ENCODE measurements at regions not wholly inside any gene's neighbourhood (a gene's known extent, or its start where the extent isn't known, plus 50 kb on each side); places are given as distances from the start of the nearest gene placed in this dataset.

DNA sequence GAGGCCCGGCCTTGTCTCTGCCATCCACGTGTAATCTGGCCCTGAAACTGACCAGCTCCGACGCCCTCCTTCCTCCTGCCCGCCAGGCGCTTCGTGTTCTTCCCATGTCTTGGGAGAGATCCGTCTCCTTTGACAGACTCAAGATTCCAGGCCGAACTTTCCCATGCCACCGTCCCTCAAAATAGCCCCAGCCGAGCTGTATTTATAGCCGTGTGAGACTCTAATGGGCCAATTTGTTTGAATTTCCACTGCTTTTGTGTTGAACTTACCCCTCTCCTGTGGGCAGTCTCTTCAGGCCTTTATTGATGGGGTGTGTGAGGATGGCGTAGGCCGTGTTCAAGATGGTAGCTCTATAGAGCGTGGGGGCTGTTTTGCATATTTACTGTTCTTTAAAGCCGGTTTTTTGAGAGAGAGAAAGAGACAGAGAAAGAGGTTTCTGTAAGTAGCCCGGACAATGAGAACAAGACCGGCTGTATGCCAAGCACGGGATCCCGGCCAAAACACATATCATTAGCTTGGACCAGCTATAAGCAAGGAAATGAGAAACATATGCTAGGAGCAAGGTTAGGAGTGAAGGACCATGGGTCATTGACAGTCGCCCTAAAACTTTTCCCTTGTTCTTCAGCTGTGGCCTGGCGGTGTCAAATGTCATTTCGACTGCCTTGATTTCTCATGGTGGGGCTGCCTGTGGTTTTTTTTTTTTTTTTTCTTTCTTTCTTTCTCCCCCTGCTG is 124.5 kb upstream of the ZFHX3 start:
- peak; percentile 89 for DNase-seq (ENCODE audit: low read depth, low spot score)

DNA sequence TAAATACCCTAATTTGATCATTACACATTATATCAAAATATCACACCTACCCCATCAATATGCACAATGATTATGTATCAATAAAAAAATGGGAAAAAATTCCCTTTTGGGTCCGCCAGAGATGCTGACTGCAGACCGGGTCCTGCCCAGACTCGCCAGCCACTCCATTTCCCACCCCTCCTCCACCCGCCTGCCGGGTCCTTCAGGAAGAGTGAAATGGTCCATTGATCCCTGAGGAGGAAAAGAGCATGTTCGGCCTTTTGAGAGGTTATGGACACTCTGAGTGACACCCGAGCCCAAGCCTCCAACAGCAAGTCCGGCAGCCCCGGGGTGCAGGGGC is 123.9 kb upstream of the ZFHX3 start:
- no peak for DNase-seq (ENCODE audit: low read depth, low spot score)

DNA sequence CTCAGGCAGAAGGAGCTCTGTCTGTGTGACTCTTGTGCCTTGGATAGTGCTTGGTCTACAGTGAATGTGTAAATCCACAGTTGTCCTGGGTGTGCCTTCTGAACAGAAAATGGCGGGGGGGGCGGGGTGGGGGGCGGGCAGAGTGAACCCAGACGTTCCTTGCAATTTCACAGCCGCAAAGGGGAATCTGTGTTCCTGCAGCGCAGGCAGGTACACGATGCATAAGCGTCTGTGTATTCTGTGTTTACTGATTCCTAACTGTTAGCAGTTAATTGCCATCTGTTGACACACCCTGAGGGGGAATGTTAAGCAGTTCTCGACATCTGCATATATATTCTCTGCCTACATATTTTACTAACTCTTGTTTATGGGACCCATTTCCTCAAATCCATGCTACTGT is 123.5 kb upstream of the ZFHX3 start:
- DNase-seq (ENCODE audit: low read depth, low spot score), result no peak

DNA sequence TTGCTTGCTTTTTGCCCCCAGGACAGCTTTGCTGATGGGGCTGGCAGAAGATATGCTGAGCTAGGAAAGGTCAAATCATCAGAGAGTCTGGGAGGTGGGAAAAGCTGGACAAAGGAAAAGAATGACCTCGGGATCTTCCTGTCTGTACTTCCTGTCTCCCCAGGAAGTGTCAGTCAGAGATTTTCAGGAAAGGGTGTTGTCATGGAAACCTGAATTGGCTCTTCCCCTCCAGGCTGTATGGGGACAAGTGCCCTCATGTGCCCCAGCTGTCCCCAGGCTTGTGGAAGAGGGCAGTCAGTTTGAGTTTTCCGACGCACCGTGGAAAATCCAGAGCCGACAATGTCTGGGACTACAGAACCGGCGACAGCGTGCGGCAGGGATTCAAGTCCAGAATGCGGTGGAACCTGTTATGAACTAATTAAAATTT is 122.7 kb upstream of the ZFHX3 start:
- DNase-seq (ENCODE audit: low read depth, low spot score), result no peak

DNA sequence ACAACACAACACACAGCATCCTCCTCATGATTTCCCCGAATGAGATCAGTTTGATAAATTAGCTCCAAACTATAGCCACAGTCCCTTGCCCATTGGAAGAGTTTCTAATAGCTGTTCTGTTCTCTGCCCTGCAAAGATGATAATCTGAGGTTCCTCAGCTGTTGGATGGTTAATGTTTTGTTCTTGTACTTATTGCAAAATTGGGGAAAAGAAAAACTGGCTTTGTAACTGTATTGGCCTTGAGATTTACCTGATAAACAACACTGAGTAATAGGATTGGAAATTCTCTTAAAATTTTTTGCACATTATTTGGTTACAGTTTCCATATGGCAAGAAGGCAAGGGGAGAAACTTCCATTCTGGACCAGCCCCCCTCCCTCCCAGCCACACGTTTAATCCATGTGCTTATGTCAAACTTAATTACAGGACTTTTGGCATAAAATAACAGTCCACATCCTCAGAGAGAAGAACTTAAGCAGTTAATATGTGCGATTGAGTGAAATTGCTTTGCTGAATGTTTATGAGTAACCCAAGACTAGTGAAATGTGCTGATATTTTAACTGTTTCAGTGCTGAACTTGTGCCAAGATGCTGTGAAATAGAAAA is 119.1 kb upstream of the ZFHX3 start:
- no peak for DNase-seq (ENCODE audit: low read depth, low spot score)

DNA sequence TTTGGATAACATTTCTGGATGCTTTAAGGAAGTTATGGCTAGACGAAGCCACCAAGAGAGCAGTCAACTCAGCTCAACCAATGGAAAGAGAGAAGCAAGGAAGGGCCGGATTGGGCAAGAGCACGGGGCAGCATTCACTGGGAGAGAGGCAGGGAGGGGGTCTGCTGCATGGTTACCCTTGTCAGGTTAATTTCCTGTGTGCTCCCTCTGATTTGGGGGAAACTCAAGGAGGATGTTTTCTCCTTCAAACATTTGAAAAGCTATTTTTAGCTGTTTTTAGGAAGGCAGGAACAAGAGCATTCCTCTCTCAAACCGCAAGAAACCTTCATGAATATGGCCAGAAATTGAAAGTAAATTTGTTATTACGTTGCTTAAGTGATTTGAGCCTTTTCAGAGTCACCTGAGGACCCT is 118.5 kb upstream of the ZFHX3 start:
- no peak for DNase-seq (ENCODE audit: low read depth, low spot score)

DNA sequence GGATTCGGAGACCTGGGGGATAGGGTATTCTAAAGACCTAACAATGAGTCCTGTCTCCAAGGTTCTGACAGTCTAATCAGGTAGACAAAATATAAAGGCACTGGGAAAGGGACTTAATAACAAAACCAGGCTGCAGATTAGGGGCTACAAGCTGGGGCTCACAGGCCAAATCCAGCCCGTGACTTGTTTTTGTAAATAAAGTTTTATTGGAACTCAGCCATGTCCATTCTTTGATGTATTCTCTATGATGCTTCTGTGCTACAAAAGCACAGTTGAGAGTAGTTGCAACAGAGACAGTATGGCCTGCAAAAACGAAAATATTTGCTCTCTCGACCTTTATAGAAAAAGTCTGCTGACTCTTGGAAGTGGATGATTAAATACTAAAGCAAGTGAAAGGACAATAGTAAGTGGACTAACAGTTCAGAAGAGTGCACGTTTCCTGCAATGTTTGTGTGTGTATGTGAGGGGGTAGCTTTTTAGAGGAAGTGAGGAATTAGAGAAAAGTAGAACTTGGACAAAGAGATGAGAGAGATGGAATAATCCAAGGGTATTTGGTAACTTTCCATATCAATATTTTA is 115.4 kb upstream of the ZFHX3 start:
- DNase-seq (ENCODE audit: low read depth, low spot score), result peak; percentile 52

DNA sequence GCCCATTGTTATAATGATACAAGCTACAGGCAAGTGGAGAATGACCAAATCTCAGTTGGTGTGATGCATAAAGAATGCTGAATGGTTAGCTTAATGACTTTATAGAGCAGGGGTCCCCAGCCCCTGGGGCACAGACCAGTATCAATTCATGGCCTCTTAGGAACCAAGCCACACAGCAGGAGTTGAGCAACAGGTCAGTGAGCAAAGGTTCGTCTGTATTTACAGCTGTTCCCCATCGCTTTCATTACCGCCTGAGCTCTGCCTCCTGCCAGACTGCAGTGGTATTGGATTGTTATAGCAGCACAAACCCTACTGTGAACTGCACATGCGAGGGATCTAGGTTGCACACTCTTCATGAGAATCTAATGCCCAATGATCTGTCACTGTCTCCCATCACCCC is 114.0 kb upstream of the ZFHX3 start:
- no peak for DNase-seq (ENCODE audit: low read depth, low spot score)

DNA sequence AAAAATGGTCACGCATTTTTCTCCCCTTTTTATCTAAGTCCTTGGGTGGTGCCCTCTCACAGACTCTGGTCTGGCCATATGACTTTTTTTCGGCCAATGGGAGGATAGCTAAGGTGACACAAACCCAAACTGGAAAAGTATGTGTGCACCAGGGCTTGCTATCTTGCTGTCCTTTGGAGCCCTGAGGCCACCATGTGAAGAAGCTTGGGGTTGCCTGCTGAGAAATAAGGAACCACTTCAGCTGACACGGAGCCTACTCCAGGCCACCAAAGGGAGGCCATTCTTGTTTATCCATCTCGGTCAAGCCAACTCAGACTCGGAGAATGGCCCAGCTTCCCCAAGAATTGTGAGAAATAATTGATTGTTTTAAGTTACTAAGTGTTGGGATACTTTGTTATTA is 111.4 kb upstream of the ZFHX3 start:
- DNase-seq (ENCODE audit: low read depth, low spot score), result no peak

DNA sequence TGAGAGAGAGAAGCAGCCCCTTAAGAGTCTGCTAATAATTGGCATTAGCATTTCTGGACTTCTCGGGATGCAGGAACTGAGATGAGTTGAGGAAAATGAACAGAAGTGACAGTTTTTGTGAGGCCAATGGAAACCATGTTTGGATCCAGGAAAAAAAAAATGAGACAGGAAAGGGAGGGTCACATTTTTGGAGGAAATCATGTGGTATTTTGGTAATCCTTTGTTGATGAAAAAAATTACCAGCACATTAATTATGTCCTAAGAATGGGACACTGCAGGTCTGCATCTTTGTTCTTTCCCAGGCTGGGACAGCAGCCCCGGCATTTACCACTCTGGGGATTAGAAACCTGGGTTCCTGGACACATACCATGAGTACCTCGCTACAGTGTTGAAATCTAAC is 109.9 kb upstream of the ZFHX3 start:
- DNase-seq (ENCODE audit: low read depth, low spot score), result no peak

DNA sequence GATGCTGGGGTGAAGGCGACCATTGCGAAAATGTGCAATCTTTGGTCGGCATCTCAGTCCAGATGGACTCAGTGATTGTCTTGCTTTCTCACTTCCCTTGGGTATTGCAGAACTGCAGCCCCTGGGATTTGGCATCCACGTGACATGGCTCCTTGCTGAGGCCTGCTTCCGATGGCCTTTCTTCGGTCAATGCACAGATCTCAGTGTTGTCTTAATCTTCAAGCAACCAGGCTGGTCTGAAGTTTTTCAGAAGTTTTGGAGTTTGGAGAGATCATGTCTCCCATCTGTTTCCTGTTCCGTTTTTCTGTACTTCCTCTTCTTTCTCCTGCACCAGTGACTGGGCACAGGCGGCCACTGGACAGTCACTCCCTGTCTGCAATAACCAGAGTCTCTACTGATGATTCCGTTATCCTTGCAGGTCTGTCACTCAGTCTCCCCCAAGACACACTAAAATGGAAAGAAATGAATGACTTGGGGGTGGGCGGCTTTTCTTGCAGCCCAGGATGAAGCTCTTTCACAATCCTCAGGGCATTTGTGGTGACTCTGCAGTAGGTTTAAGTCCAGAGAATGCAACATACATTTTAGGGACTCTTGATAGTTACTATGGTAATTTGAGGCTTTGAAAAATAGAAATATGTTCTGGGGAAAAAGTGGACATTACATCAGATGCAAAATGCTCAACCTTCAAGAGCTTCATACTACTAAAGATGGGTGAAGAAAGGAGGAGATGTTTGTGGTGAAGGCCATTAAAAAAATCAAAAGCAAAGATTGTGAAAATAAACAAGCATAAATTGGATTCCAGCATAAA is 106.3 kb upstream of the ZFHX3 start:
- DNase-seq (ENCODE audit: low read depth, low spot score), result peak; percentile 69

DNA sequence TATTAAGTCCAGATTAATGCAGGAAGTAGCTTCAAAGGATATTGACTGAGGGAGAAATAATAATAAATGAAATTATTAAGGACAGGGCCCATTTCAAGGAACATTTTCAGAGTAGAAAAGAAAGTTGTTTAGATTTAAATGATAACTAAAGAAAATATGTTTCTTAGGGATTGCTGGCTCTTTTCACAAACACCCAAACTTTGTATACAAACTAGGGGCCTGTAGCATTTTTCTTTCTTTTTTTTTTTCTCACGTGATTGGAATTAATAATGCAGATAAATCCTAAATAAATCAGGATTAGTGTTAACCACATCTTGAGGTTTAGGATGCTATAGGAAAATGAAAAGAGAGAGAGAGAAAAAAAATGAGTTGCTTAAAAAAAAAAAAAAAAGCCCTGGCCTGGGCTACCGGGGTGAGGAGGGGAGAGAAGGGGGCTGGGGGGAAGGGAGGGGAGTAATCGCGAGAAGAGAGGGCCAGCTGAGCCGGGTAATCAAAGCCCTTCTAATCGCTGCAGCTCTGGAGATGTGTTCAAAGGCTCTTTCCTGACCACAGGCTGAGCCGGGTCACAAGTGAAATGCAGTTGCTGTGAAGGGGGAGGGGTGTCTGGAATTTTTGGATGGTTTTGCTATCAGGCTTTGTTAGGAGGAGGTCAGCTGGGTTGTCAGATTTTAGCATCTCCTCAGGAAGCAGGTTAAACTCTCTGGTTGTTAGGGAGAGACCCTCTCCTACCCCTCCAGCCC is 104.6 kb upstream of the ZFHX3 start:
- DNase-seq (ENCODE audit: low read depth, low spot score), result no peak

DNA sequence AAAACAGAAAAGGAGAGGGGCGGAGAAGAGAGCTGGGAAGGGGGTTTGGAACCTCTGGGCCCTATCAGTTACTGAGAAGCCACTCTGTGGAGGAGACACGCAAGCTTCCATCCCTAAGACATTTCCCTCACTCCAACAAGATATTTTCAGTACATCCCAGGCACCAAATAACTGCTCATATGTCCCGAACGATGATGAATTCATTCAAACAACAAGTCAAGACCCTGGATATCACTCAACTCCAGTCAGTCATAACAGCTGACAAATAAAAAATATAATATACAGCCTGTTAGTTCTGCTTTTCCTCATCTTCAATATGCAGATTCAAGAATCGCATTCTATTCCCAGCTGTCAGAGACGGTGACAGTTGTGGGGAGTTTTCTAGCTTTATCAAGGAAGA is 104.0 kb upstream of the ZFHX3 start:
- DNase-seq (ENCODE audit: low read depth, low spot score), result no peak

DNA sequence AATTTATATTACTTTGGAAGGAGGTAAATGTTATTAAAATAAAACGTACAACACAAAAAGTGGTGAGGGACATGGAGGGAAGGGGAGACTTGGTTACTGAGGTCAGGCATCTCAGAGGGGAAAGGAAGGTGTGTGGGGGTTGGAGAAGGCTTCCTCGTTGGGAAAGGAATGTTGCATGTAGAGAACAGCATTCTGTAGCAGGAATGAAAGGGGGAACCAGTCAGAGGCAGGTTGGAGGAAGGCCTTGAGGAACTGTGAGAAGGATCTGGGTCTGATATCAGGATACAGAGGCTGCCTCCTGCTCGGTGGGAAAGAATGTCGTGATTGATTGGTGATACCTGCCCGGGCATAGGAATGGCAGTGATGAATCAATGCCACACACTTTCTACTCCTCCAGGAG is 103.3 kb upstream of the ZFHX3 start:
- no peak for DNase-seq (ENCODE audit: low read depth, low spot score)

DNA sequence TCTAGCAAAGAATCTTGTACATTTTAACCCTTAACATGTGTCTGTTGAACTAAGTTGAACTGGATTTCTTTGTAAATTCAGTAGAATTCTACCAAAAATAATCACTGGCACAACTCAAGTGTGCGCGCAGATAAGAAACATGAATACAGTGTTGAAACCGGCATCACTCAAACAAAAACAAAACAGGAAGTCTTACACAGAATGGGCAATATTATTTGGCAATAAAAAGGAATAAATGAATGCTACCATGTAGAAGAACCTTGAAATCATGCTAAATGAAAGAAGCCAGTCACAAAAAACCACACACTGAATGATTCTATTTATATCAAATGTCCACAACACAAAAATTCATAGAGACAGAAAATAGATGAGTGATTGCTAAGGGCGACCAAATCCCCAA is 102.9 kb upstream of the ZFHX3 start:
- no peak for DNase-seq (ENCODE audit: low read depth, low spot score)

DNA sequence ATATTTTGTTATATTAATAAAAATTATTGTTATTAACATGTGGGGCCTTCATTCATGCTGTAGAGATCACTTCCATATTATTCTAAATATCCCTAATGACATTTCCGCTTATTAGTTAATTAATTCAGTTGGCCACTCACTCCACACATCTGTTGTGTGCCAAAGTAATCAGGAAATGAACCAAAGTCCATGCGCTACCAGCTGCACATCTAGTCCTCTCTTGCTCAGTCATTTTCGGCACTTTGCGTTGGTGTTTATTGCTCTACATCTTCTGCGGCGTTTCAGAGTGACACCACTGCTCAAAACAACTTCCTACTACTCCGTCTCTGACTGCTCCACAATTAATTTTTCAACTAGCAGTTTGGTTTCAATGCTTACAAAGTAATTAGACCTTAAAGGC is 101.4 kb upstream of the ZFHX3 start:
- DNase-seq (ENCODE audit: low read depth, low spot score), result no peak

DNA sequence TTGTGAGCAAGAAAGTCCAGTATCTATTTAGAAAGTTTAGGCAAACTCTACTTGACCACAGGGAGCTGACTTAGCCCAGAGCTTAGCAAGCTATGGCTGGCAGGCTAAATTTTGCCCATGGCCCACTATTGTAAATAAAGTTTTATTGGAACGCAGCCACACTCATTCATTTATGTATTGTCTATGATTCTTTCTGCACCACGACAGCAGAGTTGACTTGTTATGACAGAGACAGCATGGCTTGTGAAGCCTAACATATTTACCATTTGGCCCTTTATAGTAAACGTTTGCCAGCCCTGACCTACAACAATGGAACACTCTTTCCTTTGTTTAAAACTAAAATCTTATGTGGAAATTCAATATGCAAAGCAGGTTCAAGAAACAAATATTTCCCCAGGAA is 100.0 kb upstream of the ZFHX3 start:
- no peak for DNase-seq (ENCODE audit: low read depth, low spot score)

DNA sequence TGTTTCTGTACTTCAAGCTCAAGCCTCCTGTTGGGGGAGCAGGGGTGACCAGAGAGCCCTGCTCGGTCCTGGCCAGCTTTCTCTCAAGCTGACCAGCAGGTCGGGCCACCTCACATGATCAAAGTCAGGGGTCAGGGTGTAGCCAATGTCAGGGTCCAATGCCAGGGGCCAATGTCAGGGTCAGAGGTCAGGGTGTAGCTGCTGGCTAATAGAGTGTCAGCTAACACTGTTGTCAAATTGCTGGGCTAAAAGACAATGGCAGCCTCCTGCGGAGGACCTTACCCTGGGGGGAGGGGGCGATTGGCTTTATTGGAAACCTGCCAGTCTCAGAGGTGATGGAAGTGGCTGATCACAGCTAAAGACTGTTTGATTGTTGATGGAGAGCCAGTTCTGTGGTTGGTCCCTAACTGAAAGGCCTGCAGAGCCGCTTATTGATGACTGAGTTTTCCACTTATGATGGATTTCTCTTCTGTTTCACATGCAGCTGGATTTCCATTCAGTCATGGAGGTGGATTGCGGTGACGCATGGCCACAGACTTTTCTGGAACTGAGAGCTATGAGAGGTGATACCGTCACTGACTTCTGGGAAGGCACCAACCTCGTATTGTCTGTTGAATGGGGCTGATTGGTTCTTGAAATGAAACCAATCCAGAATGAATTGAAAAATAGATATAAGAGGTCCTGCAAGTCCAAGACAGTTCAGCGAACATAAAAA is 97.4 kb upstream of the ZFHX3 start:
- no peak for DNase-seq (ENCODE audit: low read depth, low spot score)

DNA sequence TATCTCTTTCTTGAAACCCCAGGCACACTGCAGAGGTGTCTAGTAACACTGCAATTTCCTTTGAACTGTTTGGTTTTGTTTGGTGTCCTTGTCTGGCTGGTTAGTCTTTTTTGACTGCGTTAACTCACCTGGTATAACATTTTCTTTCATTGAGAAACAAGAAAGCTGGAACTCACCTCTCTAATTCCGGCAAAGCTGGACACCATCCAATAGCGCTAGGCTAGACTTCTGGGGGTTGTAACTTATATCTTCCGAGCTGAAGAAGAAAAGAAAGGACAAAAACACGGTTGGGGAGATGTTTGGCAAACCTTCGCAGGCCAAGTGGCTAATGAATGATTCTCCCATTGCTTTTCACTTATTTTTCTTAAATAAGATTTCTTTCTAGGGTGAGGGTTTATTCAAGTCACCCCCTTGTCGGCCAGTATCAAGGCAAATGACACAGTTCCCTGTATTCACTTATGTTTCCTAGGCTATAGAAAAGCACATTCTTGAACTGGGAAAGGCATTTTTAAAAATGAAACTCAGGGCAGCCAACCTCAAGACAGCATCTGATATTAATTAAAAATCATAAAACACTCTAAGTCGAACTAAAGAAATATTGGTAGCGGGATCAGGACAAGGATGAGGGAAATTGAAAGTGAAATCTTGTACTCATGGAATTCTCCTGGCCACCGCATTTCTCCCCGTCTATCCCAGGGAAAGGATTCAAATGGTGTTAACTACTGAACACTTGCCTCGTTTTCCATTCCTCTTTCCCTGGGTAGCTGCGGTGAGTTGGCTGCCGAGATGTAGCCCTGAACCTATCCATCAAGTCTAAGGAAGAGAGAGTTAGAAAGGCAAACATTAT is 95.9 kb upstream of the ZFHX3 start:
- no peak for DNase-seq (ENCODE audit: low read depth, low spot score)

DNA sequence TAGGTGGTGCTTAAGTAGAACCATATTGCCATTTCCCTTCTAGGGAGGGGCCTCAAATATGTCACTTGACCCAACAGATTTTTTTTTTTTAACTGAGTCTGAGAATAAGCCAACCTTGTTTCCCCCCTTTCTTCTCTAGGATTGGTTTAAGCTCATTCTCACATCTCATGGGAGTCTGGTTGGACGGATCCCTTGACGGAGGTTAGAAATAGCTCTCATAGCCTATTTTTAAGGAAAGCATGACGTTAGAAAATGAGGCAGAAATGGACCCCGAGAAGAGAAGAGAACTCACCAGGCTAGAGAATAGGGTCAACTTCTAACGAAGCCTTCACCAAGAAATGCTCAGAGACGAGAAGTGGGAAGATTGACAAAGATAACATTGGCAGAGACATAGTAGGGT is 95.1 kb upstream of the ZFHX3 start:
- DNase-seq (ENCODE audit: low read depth, low spot score), result no peak
